ENCODE measurements at regions not wholly inside any gene's neighbourhood (a gene's known extent, or its start where the extent isn't known, plus 50 kb on each side); places are given as distances from the start of the nearest gene placed in this dataset.

DNA sequence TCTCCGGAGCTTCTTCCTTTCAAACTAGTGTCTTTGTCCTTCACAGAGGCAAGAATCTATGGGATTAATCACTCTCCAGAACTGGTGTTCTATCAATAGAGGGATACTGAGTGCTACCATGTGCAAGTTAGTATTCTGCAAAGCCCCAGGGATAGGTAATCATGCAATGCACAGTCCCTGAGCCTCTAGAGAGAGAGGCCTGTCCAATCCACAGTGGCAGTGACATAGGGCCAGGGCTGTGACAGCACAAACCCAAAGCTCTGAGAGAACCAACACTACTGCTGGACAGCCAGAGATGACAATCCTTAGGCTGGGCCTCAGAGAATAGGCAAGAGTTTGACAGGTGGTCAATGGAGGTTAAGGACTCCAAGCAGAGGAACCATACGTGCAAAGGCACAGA is 66.8 kb upstream of the USP47 start:
- TF ChIP-seq, protein P1, sequence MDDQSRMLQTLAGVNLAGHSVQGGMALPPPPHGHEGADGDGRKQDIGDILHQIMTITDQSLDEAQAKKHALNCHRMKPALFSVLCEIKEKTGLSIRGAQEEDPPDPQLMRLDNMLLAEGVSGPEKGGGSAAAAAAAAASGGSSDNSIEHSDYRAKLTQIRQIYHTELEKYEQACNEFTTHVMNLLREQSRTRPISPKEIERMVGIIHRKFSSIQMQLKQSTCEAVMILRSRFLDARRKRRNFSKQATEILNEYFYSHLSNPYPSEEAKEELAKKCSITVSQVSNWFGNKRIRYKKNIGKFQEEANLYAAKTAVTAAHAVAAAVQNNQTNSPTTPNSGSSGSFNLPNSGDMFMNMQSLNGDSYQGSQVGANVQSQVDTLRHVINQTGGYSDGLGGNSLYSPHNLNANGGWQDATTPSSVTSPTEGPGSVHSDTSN (CRISPR knock-in tag; IDR thresholded peaks at IDR 0.05; ENCODE audit: borderline replicate concordance) = no peak
- TF ChIP-seq, protein P2, sequence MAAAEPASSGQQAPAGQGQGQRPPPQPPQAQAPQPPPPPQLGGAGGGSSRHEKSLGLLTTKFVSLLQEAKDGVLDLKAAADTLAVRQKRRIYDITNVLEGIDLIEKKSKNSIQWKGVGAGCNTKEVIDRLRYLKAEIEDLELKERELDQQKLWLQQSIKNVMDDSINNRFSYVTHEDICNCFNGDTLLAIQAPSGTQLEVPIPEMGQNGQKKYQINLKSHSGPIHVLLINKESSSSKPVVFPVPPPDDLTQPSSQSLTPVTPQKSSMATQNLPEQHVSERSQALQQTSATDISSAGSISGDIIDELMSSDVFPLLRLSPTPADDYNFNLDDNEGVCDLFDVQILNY (CRISPR knock-in tag; conservative IDR thresholded peaks at IDR 0.05) = no peak
- TF ChIP-seq XBP1 (CRISPR knock-in tag; IDR thresholded peaks at IDR 0.05) (no peak), FOXA1 (IDR thresholded peaks at IDR 0.05) (no peak), FOXA1 (CRISPR knock-in tag; IDR thresholded peaks at IDR 0.05) (no peak), POLR2A (IDR thresholded peaks at IDR 0.05; ENCODE audit: insufficient read depth in 1 of 2, low read depth in 2 of 2, low read length in 2 of 2) (no peak), RAD21 (CRISPR knock-in tag; IDR thresholded peaks at IDR 0.05) (no peak), ZFP36 (IDR thresholded peaks at IDR 0.05; ENCODE audit: borderline replicate concordance, low read depth, low read length, partially characterized antibody) (no peak)
- TF ChIP-seq, protein P3, sequence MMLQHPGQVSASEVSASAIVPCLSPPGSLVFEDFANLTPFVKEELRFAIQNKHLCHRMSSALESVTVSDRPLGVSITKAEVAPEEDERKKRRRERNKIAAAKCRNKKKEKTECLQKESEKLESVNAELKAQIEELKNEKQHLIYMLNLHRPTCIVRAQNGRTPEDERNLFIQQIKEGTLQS (CRISPR knock-in tag; IDR thresholded peaks at IDR 0.05) = no peak
- TF ChIP-seq, protein P4, sequence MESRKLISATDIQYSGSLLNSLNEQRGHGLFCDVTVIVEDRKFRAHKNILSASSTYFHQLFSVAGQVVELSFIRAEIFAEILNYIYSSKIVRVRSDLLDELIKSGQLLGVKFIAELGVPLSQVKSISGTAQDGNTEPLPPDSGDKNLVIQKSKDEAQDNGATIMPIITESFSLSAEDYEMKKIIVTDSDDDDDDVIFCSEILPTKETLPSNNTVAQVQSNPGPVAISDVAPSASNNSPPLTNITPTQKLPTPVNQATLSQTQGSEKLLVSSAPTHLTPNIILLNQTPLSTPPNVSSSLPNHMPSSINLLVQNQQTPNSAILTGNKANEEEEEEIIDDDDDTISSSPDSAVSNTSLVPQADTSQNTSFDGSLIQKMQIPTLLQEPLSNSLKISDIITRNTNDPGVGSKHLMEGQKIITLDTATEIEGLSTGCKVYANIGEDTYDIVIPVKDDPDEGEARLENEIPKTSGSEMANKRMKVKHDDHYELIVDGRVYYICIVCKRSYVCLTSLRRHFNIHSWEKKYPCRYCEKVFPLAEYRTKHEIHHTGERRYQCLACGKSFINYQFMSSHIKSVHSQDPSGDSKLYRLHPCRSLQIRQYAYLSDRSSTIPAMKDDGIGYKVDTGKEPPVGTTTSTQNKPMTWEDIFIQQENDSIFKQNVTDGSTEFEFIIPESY (CRISPR knock-in tag; IDR thresholded peaks at IDR 0.05) = no peak
- TF ChIP-seq, protein P5, sequence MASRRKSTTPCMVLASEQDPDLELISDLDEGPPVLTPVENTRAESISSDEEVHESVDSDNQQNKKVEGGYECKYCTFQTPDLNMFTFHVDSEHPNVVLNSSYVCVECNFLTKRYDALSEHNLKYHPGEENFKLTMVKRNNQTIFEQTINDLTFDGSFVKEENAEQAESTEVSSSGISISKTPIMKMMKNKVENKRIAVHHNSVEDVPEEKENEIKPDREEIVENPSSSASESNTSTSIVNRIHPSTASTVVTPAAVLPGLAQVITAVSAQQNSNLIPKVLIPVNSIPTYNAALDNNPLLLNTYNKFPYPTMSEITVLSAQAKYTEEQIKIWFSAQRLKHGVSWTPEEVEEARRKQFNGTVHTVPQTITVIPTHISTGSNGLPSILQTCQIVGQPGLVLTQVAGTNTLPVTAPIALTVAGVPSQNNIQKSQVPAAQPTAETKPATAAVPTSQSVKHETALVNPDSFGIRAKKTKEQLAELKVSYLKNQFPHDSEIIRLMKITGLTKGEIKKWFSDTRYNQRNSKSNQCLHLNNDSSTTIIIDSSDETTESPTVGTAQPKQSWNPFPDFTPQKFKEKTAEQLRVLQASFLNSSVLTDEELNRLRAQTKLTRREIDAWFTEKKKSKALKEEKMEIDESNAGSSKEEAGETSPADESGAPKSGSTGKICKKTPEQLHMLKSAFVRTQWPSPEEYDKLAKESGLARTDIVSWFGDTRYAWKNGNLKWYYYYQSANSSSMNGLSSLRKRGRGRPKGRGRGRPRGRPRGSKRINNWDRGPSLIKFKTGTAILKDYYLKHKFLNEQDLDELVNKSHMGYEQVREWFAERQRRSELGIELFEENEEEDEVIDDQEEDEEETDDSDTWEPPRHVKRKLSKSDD (CRISPR knock-in tag; IDR thresholded peaks at IDR 0.05; ENCODE audit: low read depth) = no peak
- TF ChIP-seq, protein P6, sequence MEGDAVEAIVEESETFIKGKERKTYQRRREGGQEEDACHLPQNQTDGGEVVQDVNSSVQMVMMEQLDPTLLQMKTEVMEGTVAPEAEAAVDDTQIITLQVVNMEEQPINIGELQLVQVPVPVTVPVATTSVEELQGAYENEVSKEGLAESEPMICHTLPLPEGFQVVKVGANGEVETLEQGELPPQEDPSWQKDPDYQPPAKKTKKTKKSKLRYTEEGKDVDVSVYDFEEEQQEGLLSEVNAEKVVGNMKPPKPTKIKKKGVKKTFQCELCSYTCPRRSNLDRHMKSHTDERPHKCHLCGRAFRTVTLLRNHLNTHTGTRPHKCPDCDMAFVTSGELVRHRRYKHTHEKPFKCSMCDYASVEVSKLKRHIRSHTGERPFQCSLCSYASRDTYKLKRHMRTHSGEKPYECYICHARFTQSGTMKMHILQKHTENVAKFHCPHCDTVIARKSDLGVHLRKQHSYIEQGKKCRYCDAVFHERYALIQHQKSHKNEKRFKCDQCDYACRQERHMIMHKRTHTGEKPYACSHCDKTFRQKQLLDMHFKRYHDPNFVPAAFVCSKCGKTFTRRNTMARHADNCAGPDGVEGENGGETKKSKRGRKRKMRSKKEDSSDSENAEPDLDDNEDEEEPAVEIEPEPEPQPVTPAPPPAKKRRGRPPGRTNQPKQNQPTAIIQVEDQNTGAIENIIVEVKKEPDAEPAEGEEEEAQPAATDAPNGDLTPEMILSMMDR (CRISPR knock-in tag; IDR thresholded peaks at IDR 0.05) = no peak
